HL-60 (cell line): ENCODE measurements at regions not wholly inside any gene's neighbourhood (a gene's known extent, or its start where the extent isn't known, plus 50 kb on each side); places are given as distances from the start of the nearest gene placed in this dataset.

Experiments
- CTCF ChIP-seq: IDR thresholded peaks from one replicate; pipeline ENCODE4 v1.5.1; 2011; ENCODE audit warnings: low read length, control low read depth, inconsistent platforms; ENCODE audit not compliant: insufficient read depth
- GABPA ChIP-seq: IDR thresholded peaks from 2 replicates; pipeline ENCODE4 v1.6.1; 2012; ENCODE audit warnings: low read depth
- POLR2AphosphoS5 ChIP-seq: IDR thresholded peaks from 2 replicates; pipeline ENCODE4 v1.6.1; 2012; ENCODE audit warnings: low read depth
- REST ChIP-seq: IDR thresholded peaks from 2 replicates; pipeline ENCODE4 v1.6.1; 2012; ENCODE audit warnings: low read depth; ENCODE audit not compliant: insufficient replicate concordance
- SPI1 ChIP-seq: IDR thresholded peaks from 2 replicates; pipeline ENCODE4 v1.6.1; 2012; ENCODE audit warnings: low read depth, mild to moderate bottlenecking, borderline replicate concordance

GRCh38 chr13:55001881-55002280 is 1973.3 kb downstream of the OLFM4 start:
- TF ChIP-seq CTCF (no peak), GABPA (no peak), REST (no peak), POLR2AphosphoS5 (no peak), SPI1 (no peak)
